ENCODE measurements at regions not wholly inside any gene's neighbourhood (a gene's known extent, or its start where the extent isn't known, plus 50 kb on each side); places are given as distances from the start of the nearest gene placed in this dataset.

GRCh38 chr1:55820501-55820900, 605.3 kb upstream of the USP24 start:
- TF ChIP-seq EP300 (IDR thresholded peaks at IDR 0.05; ENCODE audit: borderline replicate concordance) (no peak), USF1 (IDR thresholded peaks at IDR 0.05) (no peak)
- TF ChIP-seq, protein P1, sequence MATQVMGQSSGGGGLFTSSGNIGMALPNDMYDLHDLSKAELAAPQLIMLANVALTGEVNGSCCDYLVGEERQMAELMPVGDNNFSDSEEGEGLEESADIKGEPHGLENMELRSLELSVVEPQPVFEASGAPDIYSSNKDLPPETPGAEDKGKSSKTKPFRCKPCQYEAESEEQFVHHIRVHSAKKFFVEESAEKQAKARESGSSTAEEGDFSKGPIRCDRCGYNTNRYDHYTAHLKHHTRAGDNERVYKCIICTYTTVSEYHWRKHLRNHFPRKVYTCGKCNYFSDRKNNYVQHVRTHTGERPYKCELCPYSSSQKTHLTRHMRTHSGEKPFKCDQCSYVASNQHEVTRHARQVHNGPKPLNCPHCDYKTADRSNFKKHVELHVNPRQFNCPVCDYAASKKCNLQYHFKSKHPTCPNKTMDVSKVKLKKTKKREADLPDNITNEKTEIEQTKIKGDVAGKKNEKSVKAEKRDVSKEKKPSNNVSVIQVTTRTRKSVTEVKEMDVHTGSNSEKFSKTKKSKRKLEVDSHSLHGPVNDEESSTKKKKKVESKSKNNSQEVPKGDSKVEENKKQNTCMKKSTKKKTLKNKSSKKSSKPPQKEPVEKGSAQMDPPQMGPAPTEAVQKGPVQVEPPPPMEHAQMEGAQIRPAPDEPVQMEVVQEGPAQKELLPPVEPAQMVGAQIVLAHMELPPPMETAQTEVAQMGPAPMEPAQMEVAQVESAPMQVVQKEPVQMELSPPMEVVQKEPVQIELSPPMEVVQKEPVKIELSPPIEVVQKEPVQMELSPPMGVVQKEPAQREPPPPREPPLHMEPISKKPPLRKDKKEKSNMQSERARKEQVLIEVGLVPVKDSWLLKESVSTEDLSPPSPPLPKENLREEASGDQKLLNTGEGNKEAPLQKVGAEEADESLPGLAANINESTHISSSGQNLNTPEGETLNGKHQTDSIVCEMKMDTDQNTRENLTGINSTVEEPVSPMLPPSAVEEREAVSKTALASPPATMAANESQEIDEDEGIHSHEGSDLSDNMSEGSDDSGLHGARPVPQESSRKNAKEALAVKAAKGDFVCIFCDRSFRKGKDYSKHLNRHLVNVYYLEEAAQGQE (IDR thresholded peaks at IDR 0.05; ENCODE audit: low read depth): no peak
